HG03135 (cell line): ENCODE measurements at regions not wholly inside any gene's neighbourhood (a gene's known extent, or its start where the extent isn't known, plus 50 kb on each side); places are given as distances from the start of the nearest gene placed in this dataset.
"Not testable (repeated sequence)": the region's sequence is repeated elsewhere in the genome, so short reads cannot be mapped to it uniquely, and the experiment has no call there.

ENCODE experiments used
- ATAC-seq: cut with Tn5 transposase; IDR thresholded peaks from one replicate; pipeline ENCODE4 v1.9.1; 2021; ENCODE audit warnings: mild to moderate bottlenecking, moderate library complexity; ENCODE audit not compliant: unreplicated experiment

- no peak for ATAC-seq
These were observed 470.8 kb upstream of the MAP3K7 start for GRCh38 chr6:91057689-91058088.

- no peak for ATAC-seq
These were observed 469.1 kb upstream of the MAP3K7 start for GRCh38 chr6:91055959-91056358.

- not testable (repeated sequence) for ATAC-seq
These were observed 465.9 kb upstream of the MAP3K7 start for GRCh38 chr6:91052473-91053450.

GRCh38 chr6:91045161-91045560 lies 458.3 kb upstream of the MAP3K7 start:
- no peak for ATAC-seq

DNA sequence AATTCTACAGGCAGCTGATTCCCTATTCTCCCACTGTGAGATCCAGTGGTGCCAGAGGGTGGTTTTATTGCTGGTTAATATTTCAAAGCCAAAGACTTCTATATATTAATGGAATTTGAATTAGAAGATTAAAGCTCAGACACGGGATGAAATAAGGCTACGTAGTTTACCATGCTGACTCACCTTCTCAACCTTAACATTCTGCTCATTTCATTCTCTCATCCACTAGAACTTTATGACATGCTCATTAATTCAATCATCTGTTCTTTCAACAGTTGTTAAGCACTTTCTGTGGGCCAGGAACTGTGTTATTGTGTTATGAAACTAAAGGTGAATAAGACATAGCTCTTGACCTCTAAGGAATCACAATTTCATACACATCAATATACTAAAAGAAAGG lies 456.9 kb upstream of the MAP3K7 start:
- no peak for ATAC-seq

DNA sequence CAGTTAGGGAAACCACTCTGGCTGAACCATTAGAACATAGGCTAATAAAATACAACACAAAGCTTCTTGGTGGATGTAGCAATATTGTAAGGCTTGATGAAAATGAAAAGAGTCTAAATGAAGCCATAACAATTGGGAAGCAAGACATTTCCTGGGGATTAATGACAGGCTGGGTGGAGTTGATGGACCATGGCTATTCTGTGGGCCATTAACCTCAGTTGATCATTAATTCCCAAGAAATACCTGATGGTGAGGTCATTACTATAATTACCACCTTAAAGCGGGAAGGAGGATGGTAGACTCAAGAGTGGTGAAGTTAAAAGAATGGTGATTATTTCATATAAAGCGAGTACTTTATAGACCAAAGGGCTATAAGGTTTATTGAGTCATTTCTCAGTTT lies 455.8 kb upstream of the MAP3K7 start:
- ATAC-seq = no peak

GRCh38 chr6:91033964-91034363 lies 447.1 kb upstream of the MAP3K7 start:
- ATAC-seq = no peak

DNA sequence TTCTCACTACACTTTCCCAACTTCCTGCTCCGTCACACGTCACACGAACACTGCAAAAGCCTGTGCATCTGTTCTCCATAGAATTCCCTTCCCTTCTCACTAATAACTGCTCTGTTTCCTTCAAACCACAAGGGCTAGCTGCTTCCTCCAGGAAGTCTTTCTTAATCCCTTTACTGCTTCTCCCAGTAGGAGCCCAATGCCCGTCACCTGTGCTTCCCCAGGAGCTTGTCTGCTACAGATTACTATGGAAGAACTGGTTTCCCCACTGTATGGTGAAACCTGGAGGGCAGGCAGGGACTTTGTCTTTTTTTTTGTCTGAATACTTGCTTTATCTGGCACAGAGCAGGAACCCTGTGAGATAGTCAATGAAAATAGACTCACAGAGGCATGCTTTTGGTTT lies 444.7 kb upstream of the MAP3K7 start:
- ATAC-seq = no peak

DNA sequence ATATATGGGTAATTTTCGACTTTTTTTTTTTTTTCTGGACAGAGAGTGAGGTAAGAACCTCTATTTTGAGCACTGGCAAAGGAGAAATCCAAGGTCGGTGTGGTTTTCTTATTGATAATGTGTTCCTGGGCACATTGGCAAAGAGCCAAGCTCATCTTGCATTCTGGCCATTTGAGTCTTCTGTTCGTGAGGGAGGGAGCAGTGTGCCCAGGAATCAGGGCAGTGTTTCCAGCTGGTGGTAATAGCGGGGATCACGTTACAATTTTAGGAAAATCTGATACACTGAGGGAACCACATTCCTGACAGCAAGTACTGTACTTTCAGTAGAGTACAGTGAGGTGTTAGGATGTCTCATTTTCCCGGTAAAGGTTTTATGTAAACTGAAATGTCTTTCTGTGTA lies 442.3 kb upstream of the MAP3K7 start:
- ATAC-seq = no peak

DNA sequence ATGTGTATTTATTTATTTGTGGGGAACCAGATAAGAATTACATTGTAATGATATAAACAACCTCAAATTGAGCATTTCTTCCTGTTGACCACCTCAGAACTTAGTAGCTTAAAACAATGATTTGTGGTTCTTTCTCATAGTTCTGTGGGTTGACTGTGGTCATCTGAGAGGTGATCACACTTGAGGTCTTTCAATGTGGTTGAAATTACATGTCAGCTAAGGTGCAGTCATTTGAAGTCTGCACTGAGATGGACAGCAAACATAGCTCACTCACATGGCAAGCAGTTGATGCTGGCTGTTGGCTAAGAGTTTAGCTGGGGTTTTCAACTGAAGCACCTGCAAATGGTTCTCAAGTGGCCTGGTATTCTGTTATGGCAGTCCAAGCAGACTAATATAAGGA lies 436.7 kb upstream of the MAP3K7 start:
- ATAC-seq = no peak

GRCh38 chr6:91020744-91021143 lies 433.9 kb upstream of the MAP3K7 start:
- peak; percentile 70 for ATAC-seq

- no peak for ATAC-seq
These were observed 431.7 kb upstream of the MAP3K7 start for GRCh38 chr6:91018586-91018985.

DNA sequence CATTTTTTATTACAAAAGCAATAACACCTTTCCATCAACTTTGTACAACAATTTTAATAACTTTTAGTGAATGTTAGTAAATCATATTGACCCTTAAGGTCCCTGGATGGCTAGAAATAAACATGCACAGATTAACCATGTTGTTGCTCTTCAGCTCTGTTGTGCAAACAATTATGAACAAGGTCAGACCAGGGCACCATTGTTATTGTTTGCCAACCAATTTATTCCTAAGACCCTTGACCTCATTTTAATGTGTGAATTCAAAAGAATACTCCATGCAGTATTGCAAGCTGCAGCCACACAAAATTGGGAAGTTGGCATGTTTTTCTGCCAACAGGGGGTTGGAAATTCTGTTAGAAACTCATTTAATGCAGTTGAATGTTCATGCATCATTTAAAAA lies 426.6 kb upstream of the MAP3K7 start:
- ATAC-seq = no peak

DNA sequence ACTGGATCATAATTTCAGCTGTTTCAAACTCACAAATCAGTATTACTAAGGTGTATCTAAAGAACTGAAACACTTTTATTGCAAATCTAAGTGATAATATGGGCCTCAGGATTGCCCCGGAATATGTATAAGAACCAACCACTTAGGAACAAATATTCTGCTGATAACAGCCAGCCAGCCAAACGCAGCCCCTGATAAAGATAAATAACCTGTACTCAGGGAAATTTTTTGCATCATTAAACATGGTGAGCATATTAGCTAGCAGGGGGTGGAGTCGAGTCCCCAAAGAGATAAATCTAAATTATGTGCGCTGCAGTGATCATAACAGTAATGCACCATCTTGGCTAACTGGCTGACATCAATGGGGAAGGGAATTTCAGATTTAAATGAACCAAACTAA lies 410.2 kb upstream of the MAP3K7 start:
- no peak for ATAC-seq

- no peak for ATAC-seq
These were observed 406.9 kb upstream of the MAP3K7 start for GRCh38 chr6:90993770-90994169.

DNA sequence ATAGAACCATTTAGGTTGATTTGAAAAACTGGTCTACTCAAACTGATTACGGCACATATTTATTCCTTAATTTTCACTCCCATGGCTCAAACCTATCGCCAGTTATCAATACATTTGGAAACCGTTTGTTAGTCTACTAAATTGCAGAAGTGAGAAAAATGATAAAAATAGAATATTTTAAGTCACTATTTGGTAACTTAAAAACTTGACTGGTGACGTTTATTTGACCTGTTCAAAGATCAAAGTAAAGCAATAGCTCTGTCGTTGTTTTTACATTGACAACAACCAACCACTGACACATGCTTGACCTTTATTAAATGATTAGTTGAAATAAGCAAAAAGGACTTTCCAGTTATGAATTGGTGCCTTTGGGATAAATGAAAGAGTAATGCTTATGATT lies 402.9 kb upstream of the MAP3K7 start:
- ATAC-seq = no peak

- no peak for ATAC-seq
These were observed 397.2 kb upstream of the MAP3K7 start for GRCh38 chr6:90984066-90984465.

- no peak for ATAC-seq
These were observed 396.6 kb upstream of the MAP3K7 start for GRCh38 chr6:90983462-90983861.

DNA sequence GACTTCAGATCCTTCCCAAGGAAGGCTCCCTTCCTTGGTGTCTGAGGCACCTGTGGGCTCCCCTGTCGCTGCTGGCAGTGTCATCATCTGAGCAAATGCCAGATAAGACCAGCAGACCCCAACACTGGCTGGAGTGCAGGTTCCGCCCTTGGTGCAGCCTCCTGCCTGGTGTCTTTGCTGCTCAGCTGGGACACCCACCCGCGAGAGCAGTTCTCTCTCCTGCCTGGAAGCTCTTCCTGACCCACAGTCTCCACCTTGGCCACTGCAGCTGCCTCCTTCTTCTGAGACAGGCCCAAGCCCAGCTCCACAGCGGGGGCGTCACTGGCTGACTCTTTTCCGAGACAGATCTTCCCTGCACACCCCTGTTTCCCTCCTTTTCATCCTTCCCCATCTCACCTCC lies 395.7 kb upstream of the MAP3K7 start:
- no peak for ATAC-seq

DNA sequence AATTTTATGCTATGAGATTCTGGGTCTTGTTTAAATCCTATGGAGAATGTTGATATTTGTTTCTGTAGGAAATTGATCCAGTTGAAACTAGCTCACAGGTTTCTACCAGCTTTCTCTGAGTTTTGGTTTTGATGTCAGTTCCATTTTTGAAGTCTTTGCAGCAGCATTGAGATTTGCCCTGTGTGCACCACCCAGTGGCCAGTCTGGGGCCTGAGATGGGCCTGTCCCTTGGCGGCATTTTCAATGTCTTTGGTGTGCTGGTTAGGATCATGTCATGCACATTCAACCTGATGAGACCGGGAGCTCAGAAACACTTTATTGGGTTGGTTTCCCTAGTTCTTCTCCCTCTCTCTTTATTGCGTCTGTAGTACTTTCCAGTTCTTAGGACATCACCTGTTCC lies 395.2 kb upstream of the MAP3K7 start:
- no peak for ATAC-seq

DNA sequence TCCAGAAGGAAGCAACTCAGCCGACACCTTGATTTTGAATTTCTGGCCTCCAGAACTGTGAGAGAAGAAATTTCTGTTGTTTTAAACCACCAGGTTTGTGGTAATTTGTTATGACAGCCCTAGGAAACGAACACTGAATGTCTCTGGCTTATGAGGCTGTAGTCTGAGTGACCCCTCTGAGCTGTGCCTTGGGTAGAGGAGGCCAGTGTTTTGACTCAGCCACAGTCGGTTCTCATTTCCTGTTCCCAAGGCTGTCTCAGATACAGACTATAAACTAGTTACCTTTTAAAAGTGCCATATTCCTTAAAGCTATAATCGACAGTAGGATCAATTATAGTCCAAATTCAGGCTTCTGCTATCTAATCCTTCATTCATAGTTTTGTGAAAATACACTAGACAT lies 391.2 kb upstream of the MAP3K7 start:
- no peak for ATAC-seq

- ATAC-seq = no peak
These were observed 390.6 kb upstream of the MAP3K7 start for GRCh38 chr6:90977513-90977912.

GRCh38 chr6:90976341-90976740 lies 389.5 kb upstream of the MAP3K7 start:
- ATAC-seq = no peak
